GM21367 (cell line): ENCODE measurements at regions not wholly inside any gene's neighbourhood (a gene's known extent, or its start where the extent isn't known, plus 50 kb on each side); places are given as distances from the start of the nearest gene placed in this dataset.

ENCODE experiments used
- ATAC-seq: cut with Tn5 transposase; IDR thresholded peaks from one replicate; pipeline ENCODE4 v1.9.1; 2021; ENCODE audit not compliant: unreplicated experiment

DNA sequence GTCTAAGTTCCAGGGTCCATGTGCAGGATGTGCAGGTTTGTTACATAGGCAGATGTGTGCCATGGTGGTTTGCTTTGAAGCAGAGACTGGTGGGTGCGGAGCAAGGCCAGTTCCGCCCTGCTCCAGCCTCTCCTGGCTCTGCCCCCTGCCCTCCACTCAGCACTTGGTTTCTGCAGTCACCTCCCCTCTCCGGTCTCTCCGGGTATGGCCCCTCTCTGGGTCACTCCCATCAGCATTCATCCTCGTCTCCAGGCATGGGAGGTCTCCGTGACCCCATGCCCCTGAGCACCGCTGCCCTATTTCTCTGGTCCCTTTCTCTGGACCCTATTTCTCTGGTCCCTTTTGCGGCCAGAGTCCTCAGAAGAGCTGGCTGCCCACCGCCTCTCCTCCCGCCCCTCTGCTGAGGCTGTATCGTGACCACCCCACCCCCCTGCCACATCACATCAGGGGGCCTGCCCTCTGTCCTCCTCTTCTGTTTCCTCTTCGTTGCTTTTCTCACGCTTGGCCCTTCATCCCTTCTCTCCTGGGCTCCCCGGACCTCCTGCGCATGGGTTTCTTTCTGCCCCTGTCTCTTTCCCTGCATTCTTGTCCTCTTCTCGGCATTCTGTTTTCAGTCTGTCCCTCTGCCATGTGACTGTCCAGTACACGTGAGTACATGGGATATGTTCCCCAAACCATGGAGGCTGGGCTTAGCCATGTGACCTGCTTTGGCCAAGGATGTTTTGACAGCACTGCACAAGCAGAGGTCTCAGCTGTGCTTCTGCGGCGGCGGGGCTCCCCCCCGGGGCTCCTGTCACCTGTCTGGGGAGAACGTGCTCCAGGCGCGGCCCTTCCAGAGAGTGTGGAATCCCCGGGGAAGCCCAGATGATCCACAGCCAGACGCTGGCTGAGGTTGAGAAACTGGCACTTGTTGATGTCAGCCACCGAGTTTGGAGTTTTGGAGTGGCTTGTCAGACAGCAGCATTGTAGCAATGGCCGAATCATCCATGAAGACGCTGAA lies 54.4 kb upstream of the C1orf174 start:
- no peak for ATAC-seq

- ATAC-seq, result no peak
These were observed 55.2 kb upstream of the C1orf174 start for GRCh38 chr1:3955196-3955772.

DNA sequence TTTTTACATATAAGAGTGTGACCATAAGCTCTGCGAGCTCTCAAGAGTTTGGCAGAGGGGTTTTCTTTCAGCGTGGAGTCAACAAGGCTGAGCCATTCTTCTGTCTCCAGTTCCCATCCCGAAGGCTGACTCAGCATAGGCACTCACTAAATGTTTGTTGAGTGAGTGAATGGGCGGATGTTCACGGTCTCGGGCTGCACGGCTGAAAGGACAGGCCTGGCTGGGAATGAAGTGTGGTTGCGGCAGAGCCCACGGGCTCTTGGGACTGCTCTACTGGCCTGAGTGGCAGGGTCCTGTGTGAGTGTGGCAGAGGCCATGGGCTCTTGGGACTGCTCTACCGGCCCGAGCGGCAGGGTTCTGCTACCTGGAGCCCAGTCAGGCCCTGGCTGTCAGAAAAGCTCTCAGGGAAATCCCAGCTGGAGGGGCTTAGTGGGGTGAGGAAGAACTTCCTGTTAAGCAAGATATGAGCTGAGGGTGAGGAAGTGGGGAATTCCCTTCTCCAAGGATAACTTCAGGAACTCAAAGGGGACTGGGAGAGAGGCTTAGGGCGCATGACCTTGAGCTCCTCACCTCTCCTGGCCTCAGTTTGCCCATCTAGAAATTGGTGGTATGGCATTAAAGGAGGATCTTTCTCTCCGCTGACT lies 56.6 kb upstream of the C1orf174 start:
- no peak for ATAC-seq

GRCh38 chr1:3959361-3959760 lies 59.3 kb upstream of the C1orf174 start:
- ATAC-seq, result no peak

GRCh38 chr1:3963554-3963953 lies 63.5 kb upstream of the C1orf174 start:
- no peak for ATAC-seq

GRCh38 chr1:3965693-3966092 lies 65.6 kb upstream of the C1orf174 start:
- ATAC-seq, result no peak

GRCh38 chr1:3968851-3969250 lies 68.8 kb upstream of the C1orf174 start:
- ATAC-seq, result no peak

GRCh38 chr1:3971981-3972380 lies 71.9 kb upstream of the C1orf174 start:
- no peak for ATAC-seq

DNA sequence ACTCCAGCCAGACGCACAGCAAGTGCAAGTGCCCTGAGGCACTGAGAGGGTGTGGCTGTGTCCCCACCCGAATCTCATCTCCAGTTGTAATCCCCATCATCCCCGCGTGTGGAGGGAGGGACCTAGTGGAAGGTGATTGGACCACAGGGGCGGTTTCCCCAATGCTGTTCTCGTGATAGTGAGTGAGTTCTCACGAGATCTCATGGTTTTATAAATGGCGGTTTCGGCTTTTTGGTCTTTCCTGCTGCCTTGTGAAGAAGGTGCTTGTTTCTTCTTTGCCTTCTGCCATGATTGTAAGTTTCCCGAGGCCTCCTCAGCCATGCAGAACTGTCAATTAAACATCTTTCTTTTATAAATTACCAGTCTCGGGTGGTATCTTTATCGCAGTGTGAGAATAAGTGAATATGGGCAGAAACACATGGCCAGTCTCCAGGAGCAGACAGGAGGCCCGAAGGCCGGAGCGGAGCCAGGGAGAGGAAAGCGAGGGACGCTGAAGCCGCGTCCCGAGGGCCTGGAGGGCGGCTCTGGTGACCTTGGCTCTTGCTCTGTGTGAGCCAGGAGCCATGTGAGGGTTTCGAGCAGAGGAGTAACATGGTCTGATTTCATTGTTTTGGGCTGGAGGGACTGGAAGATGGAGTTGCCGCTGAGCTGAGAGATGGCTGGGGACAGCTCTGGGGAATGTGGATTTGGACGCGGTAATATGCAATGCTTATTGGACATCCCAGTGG lies 76.0 kb upstream of the C1orf174 start:
- ATAC-seq, result no peak

GRCh38 chr1:3976821-3977220 lies 76.7 kb upstream of the C1orf174 start:
- no peak for ATAC-seq

DNA sequence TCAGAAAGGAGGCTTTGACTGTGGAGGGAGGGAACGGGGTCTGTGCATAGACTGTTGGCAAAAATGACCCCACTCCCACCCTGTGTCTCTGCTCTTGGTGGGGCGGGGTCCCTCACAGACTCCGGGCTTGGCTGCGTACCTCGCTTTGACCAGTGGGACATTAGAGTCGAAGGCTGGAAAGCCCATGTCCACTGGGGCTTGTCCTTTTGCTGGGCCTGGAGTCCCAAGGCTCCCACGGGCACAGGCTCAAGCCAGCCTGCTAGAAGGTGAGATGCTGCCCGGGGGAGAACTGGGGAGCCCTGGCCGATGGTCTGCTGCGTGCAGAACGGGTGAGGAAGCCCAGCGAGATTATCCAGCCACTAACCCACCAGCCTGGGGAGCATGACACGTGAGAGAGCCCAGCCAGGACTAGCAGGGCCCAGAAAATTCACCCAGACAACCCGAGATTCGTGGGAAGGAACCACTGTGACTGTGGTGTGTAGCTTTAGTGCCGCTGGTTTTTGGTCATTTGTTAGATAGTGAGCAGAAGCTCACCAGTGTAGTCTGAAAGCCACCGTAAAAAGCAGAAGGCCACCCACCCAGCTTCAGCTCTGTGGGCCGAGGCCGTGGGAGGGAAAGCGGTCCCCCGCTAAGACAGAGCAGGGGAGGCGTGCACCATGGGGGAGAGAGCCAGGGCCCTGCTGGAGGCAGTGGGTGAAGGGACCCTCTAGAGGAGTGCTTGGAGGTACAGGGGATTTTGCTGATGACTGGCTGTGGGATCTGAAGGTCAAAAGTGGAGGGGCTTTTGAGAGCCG lies 78.3 kb upstream of the C1orf174 start:
- no peak for ATAC-seq

- no peak for ATAC-seq
These were observed 78.9 kb upstream of the C1orf174 start for GRCh38 chr1:3978990-3979325.

DNA sequence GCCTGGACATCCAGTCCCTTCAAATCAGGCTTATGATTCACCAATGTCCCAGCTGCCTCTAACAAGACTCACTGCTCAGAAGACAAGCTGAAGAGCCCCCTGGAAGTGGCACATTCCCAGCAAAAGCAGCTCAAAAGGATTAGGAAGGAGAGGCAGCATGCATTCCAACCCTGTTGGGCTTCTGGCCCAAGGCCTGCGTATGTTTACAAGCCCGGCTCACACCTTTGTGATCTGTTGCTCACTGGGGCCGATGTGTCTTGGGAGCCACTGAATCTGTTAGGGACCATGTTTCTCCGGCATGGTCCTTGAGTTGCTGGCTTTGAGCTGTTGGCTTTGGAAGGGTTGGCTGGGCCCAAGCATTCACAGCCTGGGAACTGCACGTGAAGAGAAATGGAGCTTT lies 81.2 kb upstream of the C1orf174 start:
- no peak for ATAC-seq

- no peak for ATAC-seq
These were observed 81.9 kb upstream of the C1orf174 start for GRCh38 chr1:3981746-3982505.

DNA sequence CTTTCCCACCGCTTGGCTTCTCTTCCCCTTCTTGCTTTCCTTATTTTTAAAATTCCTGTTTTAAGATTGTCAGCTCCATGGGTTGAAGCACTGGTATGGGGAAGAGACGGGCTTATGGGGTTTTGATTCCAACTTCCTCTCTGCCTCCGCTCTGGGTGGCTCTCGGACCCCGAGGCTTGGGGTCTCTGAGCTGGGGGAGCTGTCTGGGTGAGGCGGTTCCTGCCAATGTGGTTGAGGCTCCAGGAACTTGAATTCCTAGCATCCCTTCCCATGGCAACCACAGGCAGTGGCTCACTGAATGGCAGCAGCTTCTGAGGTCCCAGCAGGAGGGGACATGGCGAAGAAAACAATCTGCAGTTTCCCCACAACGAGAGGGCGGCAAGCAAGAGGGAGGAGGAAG lies 83.1 kb upstream of the C1orf174 start:
- no peak for ATAC-seq

GRCh38 chr1:3984586-3984985 lies 84.5 kb upstream of the C1orf174 start:
- no peak for ATAC-seq

DNA sequence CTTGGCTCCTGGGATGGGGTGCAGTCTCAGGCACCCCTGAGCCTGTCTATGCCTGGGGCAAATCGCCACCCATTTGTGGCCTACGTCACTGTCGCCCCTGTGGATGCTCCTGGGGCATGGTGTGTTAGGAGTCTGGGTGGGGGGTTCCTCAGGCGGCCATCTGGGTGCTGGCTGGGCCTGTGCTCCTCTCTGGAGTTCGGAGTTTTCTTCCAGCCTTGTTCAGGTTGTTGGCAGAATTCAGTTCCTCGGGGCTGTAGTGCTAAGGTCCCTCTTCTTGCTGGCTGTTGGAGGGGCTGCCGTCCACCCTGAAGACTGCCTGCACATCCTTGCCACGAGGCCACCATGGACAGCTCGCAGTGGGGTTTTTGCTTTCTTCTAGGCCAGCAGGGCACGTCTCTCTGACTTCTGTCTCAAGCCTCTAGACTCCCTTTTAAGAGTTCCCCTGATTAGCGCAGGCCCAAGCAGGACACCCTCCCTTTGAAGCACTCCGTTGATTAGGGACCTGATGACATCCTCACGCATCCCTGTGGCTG lies 86.7 kb upstream of the C1orf174 start:
- no peak for ATAC-seq

DNA sequence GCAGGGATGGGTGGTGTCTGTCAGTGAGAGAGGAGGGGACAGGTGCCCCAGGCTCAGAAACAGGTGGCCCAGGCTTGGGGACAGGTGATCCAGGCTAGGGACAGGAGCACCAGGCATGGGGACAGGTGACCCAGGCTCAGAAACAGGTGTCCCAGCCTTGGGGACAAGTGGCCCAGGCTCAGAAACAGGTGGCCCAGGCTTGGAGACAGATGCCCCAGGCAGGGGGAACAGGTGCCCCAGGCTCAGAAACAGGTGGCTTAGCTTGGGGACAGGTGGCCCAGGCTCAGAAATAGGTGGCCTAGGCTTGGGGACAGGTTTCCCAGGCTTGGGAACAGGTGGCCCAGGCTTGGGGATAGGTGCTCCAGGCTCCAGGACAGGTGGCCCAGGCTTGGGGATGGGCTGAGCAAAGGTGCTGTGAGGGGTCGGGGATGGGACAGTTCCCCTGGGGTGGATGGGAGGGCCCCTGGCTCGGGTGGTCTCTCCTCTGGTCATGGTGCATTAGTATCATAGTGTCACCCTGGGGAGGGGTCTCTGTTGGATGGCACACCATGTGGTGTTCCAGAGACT lies 87.7 kb upstream of the C1orf174 start:
- ATAC-seq, result no peak

DNA sequence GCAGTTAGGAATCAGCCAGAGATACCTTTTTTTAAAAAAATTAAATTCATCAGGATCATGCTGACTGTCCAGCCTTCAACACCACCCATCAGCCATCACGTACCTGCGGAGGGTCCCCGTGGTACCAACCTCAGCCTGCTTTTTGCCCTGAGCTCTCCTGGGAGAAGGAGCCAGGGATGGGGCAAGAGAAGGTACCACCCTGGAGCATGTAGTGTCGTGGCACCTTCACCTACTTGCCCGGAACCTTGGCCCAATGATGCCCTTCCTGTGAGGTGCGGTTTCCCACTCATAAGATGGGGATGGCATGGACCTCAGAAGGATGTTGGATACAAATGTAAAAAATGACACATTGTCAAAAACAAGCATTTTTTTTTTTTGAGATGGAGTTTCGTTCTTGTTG lies 88.4 kb upstream of the C1orf174 start:
- no peak for ATAC-seq
